PC-3 (cell line): ENCODE measurements at regions not wholly inside any gene's neighbourhood (a gene's known extent, or its start where the extent isn't known, plus 50 kb on each side); places are given as distances from the start of the nearest gene placed in this dataset.

Experiments
- CTCF ChIP-seq: fragments of 300-600 bp; sonication (generic); conservative IDR thresholded peaks from 2 replicates; pipeline ENCODE4 v1.5.1; 2017; ENCODE audit warnings: antibody characterized with exemption, low read depth, mild to moderate bottlenecking, low read length
- EZH2 ChIP-seq: fragments of 300-600 bp; sonication (generic); IDR thresholded peaks from one replicate; pipeline ENCODE4 v1.6.1; 2017; ENCODE audit warnings: antibody characterized with exemption, mild to moderate bottlenecking, low read length; ENCODE audit not compliant: unreplicated experiment
- EZH2phosphoT487 ChIP-seq: fragments of 300-600 bp; sonication (generic); IDR thresholded peaks from 2 replicates; pipeline ENCODE4 v1.6.1; 2018; ENCODE audit warnings: mild to moderate bottlenecking, antibody characterized with exemption, low read length, borderline replicate concordance

GRCh38 chr1:81186261-81186660 is 614.5 kb upstream of the ADGRL2 start:
- TF ChIP-seq CTCF, result no peak
- no peak for TF ChIP-seq EZH2phosphoT487
- TF ChIP-seq EZH2, result no peak
